ENCODE measurements at regions not wholly inside any gene's neighbourhood (a gene's known extent, or its start where the extent isn't known, plus 50 kb on each side); places are given as distances from the start of the nearest gene placed in this dataset.

DNA sequence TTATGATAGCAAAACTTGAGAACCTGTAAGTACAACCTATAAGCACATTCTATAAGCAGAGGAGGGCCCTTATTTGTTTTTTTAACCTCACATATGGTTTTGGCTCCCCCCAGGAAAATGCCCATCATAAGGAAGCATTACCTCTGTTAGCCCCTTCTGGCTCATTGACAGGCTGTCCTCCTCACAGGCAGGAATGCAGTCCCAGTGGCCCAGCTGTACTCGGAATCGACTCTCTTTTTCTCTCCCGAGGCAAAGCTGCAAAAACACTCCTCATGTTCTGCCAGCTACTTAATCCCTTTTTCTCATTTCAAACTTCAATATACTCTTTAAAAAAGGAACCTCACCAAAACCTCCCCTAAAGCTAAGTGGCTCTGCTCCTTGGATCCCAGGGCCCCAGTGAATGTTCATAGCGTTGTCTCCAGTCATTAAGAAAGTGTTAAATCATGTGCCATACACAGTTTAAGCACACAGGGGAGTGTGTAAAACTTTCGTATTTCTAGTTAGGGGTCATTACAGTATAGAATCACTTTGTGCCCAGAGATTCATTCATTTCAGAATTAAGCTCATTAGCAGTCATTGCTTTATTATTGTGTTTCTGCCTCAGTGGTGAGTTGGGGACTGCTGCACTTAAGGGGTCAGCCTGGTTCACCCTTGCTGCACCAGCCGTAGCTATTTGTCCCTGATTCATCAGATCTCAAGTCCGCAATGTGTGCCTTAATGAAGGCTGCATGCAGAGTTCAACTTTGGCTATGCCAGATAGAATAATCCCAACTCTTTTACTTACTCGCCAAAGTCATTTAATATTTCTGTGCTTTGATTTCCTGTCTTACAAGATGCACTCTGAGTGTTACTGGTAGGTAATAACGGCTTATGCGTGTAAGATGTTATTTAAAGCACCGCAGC lies 57.6 kb downstream of the JRKL start:
- DNase-seq = no peak
- no TSS peak for BruUV-seq (replicated peaks)
- Histone ChIP-seq H3K36me3 (ENCODE audit: control insufficient read depth, insufficient read depth, low read length) (no peaks in the 10 kb centered on the region), H3K27me3 (replicated peaks; ENCODE audit: control insufficient read depth, insufficient read depth, low read length) (peaks cover 1% of the 10 kb centered on the region), H3K4me1 (no peaks in the 10 kb centered on the region), H3K4me3 (ENCODE audit: low read depth, low read length) (no peak overlapping the region), H3K9me3 (no peaks in the 10 kb centered on the region)
- no peaks in the 10 kb centered on the region for H3K4me1 Mint-ChIP-seq (ENCODE audit: low read depth, unreplicated experiment)
- TF ChIP-seq, protein P1, sequence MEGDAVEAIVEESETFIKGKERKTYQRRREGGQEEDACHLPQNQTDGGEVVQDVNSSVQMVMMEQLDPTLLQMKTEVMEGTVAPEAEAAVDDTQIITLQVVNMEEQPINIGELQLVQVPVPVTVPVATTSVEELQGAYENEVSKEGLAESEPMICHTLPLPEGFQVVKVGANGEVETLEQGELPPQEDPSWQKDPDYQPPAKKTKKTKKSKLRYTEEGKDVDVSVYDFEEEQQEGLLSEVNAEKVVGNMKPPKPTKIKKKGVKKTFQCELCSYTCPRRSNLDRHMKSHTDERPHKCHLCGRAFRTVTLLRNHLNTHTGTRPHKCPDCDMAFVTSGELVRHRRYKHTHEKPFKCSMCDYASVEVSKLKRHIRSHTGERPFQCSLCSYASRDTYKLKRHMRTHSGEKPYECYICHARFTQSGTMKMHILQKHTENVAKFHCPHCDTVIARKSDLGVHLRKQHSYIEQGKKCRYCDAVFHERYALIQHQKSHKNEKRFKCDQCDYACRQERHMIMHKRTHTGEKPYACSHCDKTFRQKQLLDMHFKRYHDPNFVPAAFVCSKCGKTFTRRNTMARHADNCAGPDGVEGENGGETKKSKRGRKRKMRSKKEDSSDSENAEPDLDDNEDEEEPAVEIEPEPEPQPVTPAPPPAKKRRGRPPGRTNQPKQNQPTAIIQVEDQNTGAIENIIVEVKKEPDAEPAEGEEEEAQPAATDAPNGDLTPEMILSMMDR (IDR thresholded peaks at IDR 0.05; ENCODE audit: insufficient read depth in 1 of 2, low read depth in 1 of 2, low read length in 1 of 2, severe bottlenecking in 1 of 2, unreplicated experiment in 1 of 2) = no peak
- H3K4me3 Mint-ChIP-seq (ENCODE audit: unreplicated experiment) = no peak overlapping the region
- no peaks in the 10 kb centered on the region for H3K9me3 Mint-ChIP-seq (ENCODE audit: unreplicated experiment)
- CTCF ChIA-PET = interaction anchor here (0.6 kb wide), 1 partner anchor 1850 kb away, joined by 3 read pairs; no protein-coding TSS in a partner anchor
- POLR2A ChIA-PET = no interaction called here
- peaks cover 23% of the 10 kb centered on the region for H3K27me3 Mint-ChIP-seq (ENCODE audit: insufficient read depth, unreplicated experiment)
- no peaks in the 10 kb centered on the region for H3K36me3 Mint-ChIP-seq (ENCODE audit: insufficient read depth, unreplicated experiment)
- no peak overlapping the region for H3K27ac Mint-ChIP-seq (ENCODE audit: unreplicated experiment)
- intact Hi-C loops (cut with micrococcal nuclease; ENCODE audit: unreplicated experiment) = no loop called here

DNA sequence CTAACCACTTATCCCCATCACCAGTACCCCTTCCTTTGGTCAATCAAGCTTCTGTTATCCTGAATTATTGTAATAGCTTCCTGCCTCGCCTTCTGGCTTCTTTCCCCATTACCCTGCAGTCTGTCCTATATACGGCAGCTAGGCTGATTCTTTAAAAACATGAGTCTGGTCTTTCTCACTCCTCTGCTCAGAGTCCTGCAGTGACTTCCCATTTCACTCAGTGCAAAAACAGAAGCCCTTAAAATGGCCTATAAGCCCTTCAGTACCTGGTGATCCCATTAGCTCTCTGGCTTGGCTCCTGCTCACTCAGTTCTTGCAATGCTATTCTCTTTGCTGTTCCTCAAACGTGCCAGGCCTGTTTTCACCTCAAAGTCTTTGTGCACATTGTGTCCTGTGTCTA lies 58.4 kb downstream of the JRKL start:
- intact Hi-C loops (cut with micrococcal nuclease; ENCODE audit: unreplicated experiment) = no loop called here
- DNase-seq = no peak
- H3K27me3 ChIP-seq (replicated peaks; ENCODE audit: control insufficient read depth, insufficient read depth, low read length) = peaks cover 1% of the 10 kb centered on the region
- H3K27ac Mint-ChIP-seq (ENCODE audit: unreplicated experiment) = no peak overlapping the region
- no TSS peak for BruUV-seq (replicated peaks)
- ChIA-PET POLR2A (no interaction called here), CTCF (no interaction called here)
- H3K4me1 ChIP-seq = no peaks in the 10 kb centered on the region
- no peak overlapping the region for H3K4me3 ChIP-seq (ENCODE audit: low read depth, low read length)
- no peaks in the 10 kb centered on the region for H3K36me3 Mint-ChIP-seq (ENCODE audit: insufficient read depth, unreplicated experiment)
- peaks cover 17% of the 10 kb centered on the region for H3K27me3 Mint-ChIP-seq (ENCODE audit: insufficient read depth, unreplicated experiment)
- H3K4me3 Mint-ChIP-seq (ENCODE audit: unreplicated experiment) = no peak overlapping the region
- TF ChIP-seq, protein P1 (IDR thresholded peaks at IDR 0.05; ENCODE audit: insufficient read depth in 1 of 2, low read depth in 1 of 2, low read length in 1 of 2, severe bottlenecking in 1 of 2, unreplicated experiment in 1 of 2) = no peak
- no peaks in the 10 kb centered on the region for H3K4me1 Mint-ChIP-seq (ENCODE audit: low read depth, unreplicated experiment)
- H3K36me3 ChIP-seq (ENCODE audit: control insufficient read depth, insufficient read depth, low read length) = no peaks in the 10 kb centered on the region
- H3K9me3 ChIP-seq = no peaks in the 10 kb centered on the region
- no peaks in the 10 kb centered on the region for H3K9me3 Mint-ChIP-seq (ENCODE audit: unreplicated experiment)

- Mint-ChIP-seq H3K27me3 (ENCODE audit: insufficient read depth, unreplicated experiment) (peaks cover 8% of the 10 kb centered on the region), H3K27ac (ENCODE audit: unreplicated experiment) (no peak overlapping the region), H3K36me3 (ENCODE audit: insufficient read depth, unreplicated experiment) (no peaks in the 10 kb centered on the region), H3K4me3 (ENCODE audit: unreplicated experiment) (no peak overlapping the region), H3K9me3 (ENCODE audit: unreplicated experiment) (no peaks in the 10 kb centered on the region), H3K4me1 (ENCODE audit: low read depth, unreplicated experiment) (no peaks in the 10 kb centered on the region)
- Histone ChIP-seq H3K27me3 (replicated peaks; ENCODE audit: control insufficient read depth, insufficient read depth, low read length) (no peaks in the 10 kb centered on the region), H3K9me3 (no peaks in the 10 kb centered on the region), H3K36me3 (ENCODE audit: control insufficient read depth, insufficient read depth, low read length) (no peaks in the 10 kb centered on the region), H3K4me1 (no peaks in the 10 kb centered on the region), H3K4me3 (ENCODE audit: low read depth, low read length) (no peak overlapping the region)
- BruUV-seq (replicated peaks) = no TSS peak
- TF ChIP-seq, protein P1 (IDR thresholded peaks at IDR 0.05; ENCODE audit: insufficient read depth in 1 of 2, low read depth in 1 of 2, low read length in 1 of 2, severe bottlenecking in 1 of 2, unreplicated experiment in 1 of 2) = no peak
- DNase-seq = no peak
- POLR2A ChIA-PET = no interaction called here
- CTCF ChIA-PET = no interaction called here
- intact Hi-C loops (cut with micrococcal nuclease; ENCODE audit: unreplicated experiment) = no loop called here
Measured at GRCh38 chr11:96456111-96456510, 66.3 kb downstream of the JRKL start.
